ENCODE measurements at regions not wholly inside any gene's neighbourhood (a gene's known extent, or its start where the extent isn't known, plus 50 kb on each side); places are given as distances from the start of the nearest gene placed in this dataset.

GRCh38 chr11:134846328-134847082, 434.5 kb upstream of the B3GAT1 start (continued):
- no peak for TF ChIP-seq ZNF76 (tag by site-specific recombination; IDR thresholded peaks at IDR 0.05; ENCODE audit: borderline replicate concordance, low read depth)

- CTCF ChIA-PET = no interaction called here
- Histone ChIP-seq H3K36me3 (ENCODE audit: control insufficient read depth in 2 of 2, insufficient read depth in 1 of 2, low read length in 2 of 2) (no peaks in the 10 kb centered on the region), H3K27ac (ENCODE audit: extremely low read depth, low read depth, low read length) (no peak overlapping the region), H3K4me1 (ENCODE audit: control insufficient read depth, insufficient read depth, low read length) (no peaks in the 10 kb centered on the region), H3K9me3 (ENCODE audit: control insufficient read depth, insufficient read depth, low read depth, low read length) (no peaks in the 10 kb centered on the region), H3K4me3 (ENCODE audit: low read depth, low read length) (no peak overlapping the region)
- POLR2A ChIA-PET = no interaction called here
- TF ChIP-seq ZBTB11 (tag by site-specific recombination; conservative IDR thresholded peaks at IDR 0.05; ENCODE audit: low read depth) (no peak), ZNF610 (tag by site-specific recombination; IDR thresholded peaks at IDR 0.05; ENCODE audit: borderline replicate concordance) (no peak), ZNF114 (tag by site-specific recombination; IDR thresholded peaks at IDR 0.05) (no peak), ZNF121 (tag by site-specific recombination; IDR thresholded peaks at IDR 0.05) (no peak), HOXA7 (CRISPR knock-in tag; IDR thresholded peaks at IDR 0.05; ENCODE audit: borderline replicate concordance) (no peak), GLI2 (tag by site-specific recombination; IDR thresholded peaks at IDR 0.05; ENCODE audit: borderline replicate concordance, low read depth) (no peak)
These were observed 433.7 kb upstream of the B3GAT1 start for GRCh38 chr11:134845474-134846327.

- CTCF ChIA-PET = no interaction called here
- no peaks in the 10 kb centered on the region for H3K4me1 ChIP-seq (ENCODE audit: control insufficient read depth, insufficient read depth, low read length)
- H3K9me3 ChIP-seq (ENCODE audit: control insufficient read depth, insufficient read depth, low read depth, low read length) = no peaks in the 10 kb centered on the region
- H3K36me3 ChIP-seq (ENCODE audit: control insufficient read depth in 2 of 2, insufficient read depth in 1 of 2, low read length in 2 of 2) = no peaks in the 10 kb centered on the region
- no peak overlapping the region for H3K4me3 ChIP-seq (ENCODE audit: low read depth, low read length)
- no peak for TF ChIP-seq ZNF48 (tag by site-specific recombination; IDR thresholded peaks at IDR 0.05)
- TF ChIP-seq ELK4 (IDR thresholded peaks at IDR 0.05; ENCODE audit: borderline replicate concordance, low read depth, low read length) = no peak
- TF ChIP-seq MZF1 (tag by site-specific recombination; IDR thresholded peaks at IDR 0.05; ENCODE audit: borderline replicate concordance) = no peak
- no peak for TF ChIP-seq ZNF19 (tag by site-specific recombination; IDR thresholded peaks at IDR 0.05; ENCODE audit: low read depth)
- TF ChIP-seq ZNF223 (tag by site-specific recombination; IDR thresholded peaks at IDR 0.05) = no peak
- no peak for TF ChIP-seq ZNF692 (tag by site-specific recombination; IDR thresholded peaks at IDR 0.05)
- TF ChIP-seq ZBTB17 (tag by site-specific recombination; IDR thresholded peaks at IDR 0.05) = no peak
- no peak for TF ChIP-seq ZNF211 (tag by site-specific recombination; IDR thresholded peaks at IDR 0.05; ENCODE audit: low read depth)
- TF ChIP-seq ZEB2 (tag by site-specific recombination; IDR thresholded peaks at IDR 0.05) = no peak
- TF ChIP-seq KLF8 (tag by site-specific recombination; IDR thresholded peaks at IDR 0.05) = no peak
- no peak for TF ChIP-seq GLI4 (tag by site-specific recombination; IDR thresholded peaks at IDR 0.05)
- POLR2A ChIA-PET = no interaction called here
- H3K27ac ChIP-seq (ENCODE audit: extremely low read depth, low read depth, low read length) = no peak overlapping the region
These were observed 432.8 kb upstream of the B3GAT1 start for GRCh38 chr11:134844838-134845237.

Data from HEK293 (cell line).